GM18498 (cell line): ENCODE measurements at regions not wholly inside any gene's neighbourhood (a gene's known extent, or its start where the extent isn't known, plus 50 kb on each side); places are given as distances from the start of the nearest gene placed in this dataset.

Source experiments
- ATAC-seq: cut with Tn5 transposase; IDR thresholded peaks from one replicate; pipeline ENCODE4 v1.9.1; 2021; ENCODE audit warnings: mild to moderate bottlenecking, moderate library complexity; ENCODE audit not compliant: unreplicated experiment

DNA sequence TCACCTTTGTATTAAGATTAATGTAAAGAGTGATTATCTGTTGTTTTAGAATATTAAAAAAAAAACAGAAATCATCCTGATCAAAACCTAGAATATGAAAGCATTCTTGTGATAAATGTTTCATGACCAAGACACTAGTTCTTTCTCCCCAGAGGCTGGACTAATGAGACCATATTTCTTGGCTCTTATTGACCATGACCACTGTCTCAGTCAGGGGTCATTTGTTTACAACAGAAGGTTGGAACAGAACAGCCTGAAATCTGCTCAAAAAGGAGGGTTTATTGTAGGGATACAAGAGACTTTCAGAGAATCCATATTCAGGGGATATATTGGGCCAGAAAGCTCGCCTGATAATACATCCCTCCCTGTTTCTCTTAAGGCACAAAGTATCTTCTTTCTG is 87.7 kb downstream of the TMEM30B start:
- no peak for ATAC-seq

DNA sequence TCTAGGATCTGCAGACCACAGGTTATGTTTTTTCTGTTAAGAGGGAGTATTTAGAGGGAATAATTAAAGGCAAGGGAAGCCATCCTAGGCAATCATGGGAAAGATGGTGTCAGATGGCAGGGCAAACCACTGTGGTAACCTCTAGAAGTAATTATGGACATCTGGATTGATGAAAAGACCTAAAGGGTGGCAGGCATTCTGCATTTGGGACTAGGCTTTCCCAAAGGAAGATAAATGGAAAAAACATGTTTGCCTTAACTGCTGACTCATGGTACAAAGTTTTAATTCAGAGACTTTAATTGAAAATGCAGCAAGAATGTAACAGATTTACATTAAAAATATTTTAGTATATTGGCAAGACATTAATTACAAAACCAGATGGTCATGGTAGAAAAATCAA is 88.1 kb downstream of the TMEM30B start:
- ATAC-seq = no peak

DNA sequence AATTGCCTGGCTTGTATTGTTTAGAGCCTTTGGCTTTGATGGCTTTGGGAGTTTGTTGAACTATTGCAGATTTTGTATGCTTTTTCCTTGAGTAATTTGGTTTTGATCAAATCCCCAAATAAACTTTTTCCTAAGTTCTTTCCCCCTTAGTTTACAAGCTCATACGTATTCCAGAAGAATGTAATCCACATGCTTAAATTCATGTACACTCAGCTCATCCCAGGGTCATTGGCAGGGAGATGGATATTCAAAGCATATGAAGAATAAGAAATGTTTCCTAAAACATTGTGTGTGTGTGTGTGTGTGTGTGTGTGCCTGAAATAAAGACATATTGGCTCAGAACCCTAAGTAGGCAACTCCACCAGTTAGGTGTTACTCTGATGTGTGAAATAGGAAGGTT is 89.4 kb downstream of the TMEM30B start:
- no peak for ATAC-seq

DNA sequence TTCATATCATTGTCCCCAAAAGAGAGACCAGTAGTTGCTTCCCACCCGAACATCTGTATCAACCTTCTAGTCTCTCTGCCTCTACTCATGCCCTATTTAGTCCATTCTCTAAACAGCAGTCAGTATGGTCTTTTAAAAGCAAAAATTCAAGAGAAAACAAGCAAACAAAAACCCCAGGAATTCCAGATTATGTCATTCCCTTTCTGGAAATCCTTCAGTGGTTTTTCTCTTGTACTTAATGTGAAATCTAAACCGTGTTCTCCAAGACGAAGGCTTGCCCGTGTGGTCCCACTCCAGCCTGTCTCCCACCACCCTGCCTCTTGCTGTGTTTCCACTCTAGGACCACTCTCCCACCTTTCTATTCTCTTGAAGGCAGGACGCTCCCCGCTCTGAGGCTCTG is 90.8 kb downstream of the TMEM30B start:
- ATAC-seq = no peak

DNA sequence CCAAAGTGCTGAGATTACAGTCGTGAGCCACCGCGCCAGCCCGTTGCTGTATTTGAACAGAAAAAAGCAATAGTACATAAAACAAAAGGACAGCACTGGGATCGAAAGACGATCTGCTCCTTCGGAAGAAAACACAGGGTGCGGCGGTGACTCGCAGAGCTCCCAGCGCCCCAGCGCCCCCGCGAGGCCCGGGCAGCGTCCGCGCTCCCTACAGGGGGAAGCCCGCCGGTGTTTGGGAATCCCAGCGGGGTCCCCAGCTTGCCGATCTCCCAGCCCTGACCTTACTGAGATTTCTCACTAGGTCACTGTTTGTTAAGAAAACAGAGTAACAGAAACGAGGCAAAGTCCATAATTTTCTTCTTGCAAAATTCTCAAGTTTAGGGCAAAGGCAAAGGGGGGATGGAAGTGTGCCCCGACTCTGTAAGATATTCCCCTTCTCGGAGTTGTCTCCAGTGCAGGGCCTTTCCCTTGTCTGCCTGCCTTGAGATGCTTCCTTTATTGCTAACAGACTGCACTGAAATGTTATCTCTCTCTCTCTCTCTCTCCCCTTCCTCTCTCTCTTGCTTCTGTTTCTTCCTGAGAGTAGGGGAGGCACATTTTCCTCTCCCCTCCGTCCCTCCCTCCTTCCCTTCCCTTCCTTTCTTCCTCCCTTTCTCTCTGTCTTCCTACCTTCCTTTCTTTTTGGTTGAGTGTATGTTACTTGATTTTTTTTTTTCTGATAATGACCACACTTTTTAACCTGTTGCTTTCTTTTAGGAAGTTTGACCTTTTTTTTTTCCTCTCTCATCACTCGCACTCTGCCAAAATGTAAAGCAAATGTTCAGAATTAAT is 91.9 kb downstream of the TMEM30B start:
- peak; percentile 54 for ATAC-seq

DNA sequence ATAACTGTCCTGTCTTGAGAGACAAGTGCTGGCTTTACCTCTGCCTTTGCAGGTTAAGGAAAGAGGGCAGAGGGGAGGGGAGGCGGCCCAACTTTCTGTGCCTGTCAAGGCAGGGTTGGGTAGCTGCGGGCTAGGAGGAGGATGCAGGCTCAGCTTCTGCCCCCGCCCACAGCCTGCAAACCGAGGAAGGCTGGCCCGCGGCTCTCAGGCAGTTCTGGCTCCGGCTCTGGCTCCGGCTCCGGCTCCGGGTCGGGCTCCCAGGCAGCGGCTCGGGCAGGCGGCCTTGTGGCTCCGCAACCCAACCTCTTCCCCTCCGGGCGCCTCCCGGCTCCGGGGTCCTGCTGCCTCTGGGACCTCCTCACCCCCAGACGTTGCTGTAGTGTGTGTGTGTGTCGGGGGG is 92.9 kb downstream of the TMEM30B start:
- ATAC-seq = no peak

DNA sequence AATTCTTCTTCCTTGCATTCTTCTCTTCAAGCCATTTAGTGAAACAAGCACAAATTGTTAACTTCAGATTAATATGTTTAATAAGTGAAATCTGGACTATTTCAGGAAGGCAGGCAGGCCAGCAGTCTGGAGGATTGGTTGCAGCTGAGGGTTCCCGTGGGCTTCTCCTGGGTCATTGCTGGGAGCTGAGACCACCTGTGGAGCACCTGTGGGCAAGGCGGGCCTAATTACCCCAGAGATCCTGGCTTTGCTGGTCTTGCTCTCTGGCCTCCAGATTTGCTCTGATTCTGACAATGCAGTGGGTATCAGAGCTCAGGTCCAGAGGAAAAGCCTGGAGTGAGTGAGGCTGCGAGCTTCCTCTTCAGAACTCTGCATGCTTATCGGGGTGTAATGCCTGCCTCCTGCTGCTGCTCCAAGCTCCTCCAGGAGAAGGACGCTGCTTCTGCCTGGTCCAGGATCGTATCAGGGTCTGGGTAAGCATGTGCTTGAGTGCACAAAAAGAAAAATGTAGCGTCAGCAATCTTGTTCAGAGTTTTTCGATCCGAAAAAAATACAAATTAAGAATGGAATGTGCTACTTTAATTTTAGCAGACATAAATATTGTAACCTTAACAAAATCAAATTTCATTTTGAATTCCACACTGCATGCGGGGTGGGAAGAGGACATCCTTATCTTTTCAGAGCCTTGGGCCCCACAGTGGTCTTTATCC is 93.8 kb downstream of the TMEM30B start:
- no peak for ATAC-seq

DNA sequence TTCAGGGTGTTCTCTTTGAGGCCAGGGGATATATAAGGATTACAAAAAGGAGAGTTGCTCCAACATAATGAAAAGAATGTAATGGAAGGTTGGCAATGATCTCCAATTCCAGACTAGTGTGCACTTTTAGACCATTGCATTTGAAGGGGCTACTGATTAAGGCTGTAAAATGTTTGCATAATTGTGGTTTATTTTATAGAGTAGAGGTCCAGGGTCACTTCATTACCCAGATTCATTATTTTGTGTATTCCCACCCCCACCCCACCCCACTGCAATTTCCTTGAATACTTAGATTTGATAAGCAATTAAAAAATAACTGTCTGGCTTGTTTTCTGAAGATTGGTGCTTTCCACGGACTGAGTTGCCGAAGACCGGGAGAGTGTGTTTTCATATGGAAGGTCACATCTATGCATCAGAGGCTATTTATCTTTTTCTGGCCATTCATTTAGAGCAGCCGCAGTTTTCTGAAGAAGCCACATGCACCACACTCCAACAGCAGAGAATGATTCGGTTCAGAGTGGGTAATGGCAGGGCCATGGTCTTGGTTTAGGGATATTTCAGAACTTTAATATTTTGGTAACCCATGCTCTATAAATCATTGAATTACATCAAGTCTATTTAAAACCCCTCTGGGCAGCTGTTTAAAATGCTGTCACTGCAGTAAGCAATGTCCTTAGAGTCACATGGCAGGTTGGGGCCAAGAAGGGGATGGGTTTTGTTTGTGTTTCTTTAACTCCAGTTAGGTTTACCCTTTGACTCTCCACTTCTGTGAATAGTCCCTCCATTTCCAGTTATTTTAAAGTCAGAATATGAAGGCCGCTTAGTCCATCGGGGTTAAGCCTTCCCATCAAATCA is 94.6 kb downstream of the TMEM30B start:
- no peak for ATAC-seq

DNA sequence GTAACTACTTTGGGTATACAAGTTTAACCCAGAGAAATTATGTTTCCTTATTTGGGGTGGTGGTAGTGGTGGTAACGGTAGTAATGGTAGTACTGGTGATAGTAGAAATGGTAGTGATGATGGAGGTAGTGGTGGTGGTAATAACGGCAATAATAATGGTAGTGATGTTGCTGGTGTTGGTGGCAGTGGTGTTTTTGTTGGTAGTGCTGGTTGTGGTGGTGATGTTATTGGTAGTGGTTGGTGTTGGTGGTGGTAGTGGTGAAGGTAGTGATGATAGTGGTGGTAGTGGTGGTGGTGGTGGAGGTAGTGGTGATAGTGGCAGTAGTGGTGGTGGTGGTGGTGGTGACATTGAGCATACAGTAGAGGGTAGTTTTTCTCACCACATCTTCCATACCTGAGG is 95.6 kb downstream of the TMEM30B start:
- no peak for ATAC-seq

DNA sequence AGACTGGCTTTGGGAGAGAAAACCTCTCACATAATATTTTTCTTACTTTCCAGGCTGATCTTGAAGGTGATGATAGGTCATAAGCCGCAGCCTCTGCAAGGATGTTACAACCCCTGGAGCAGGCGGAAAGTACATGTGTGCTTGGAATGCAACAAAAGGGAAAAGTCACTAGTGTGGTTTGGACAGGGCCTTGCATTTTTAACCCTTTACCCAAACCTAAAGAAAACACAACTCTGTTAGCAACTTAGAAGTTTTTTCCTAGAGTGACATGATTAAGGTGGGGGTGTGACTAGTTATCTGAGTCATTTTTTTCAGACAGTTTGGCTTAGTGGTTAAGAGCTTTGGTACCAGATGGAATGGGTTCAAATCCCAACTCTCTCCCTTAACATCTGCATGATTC is 97.0 kb downstream of the TMEM30B start:
- no peak for ATAC-seq

DNA sequence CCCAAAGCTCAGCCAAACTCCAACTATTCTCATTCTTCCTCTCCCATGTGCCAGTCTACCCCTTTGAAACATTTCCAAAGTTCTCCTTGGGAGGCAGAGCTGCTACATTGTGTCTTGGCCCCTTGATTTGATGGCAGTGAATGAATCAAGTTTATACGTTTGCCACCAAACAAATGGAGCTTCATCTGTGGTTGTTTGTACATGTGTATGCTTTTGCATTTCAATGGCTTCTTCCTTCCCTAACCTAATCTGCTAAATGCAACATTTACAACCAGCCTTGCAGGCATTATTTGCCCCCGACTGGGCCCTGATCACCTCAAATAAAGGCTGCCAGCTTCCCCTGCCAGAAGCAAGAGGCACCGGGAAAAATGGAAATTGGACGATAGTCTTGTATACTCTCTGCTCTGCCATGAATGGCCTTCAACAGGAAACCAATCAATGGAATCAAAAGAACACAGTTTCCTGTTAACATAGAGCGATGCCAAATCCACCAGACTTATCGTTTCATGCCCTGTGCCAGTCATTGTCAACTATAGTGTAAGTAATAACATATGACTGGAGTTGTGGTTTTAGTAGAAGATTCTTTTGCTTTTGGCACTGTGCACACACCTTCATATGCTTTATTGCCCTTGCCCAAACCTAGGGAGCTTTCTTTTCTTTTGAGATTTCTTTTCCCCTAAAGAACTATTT is 97.8 kb downstream of the TMEM30B start:
- no peak for ATAC-seq

DNA sequence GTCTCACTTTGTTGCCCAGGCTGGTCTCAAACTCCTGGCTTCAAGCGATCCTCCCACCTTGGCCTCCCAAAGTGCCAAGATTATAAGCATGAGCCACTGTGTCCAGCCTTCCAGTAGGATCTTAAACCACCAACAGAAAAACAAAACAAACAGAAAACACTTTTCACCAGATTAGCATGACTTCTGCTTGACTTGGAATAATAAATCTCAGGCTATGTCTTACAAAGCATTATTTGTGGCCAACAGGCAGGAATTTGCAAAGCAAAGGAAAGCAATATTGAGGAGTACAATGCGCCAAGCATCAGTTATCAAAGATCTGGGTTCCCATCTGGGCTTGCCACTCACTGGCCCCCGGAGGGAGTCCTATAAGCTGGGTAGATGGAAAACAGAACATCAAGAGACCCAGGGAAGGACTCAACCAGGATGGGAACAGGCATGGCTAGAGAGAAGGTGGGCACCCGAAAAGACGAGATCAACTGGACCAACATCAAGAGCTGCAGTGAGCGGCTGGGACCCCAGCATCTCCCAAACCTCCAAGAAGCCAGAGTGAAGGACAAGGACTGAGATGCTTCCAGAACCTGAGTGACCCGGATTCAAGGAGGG is 101.2 kb downstream of the TMEM30B start:
- ATAC-seq = no peak

DNA sequence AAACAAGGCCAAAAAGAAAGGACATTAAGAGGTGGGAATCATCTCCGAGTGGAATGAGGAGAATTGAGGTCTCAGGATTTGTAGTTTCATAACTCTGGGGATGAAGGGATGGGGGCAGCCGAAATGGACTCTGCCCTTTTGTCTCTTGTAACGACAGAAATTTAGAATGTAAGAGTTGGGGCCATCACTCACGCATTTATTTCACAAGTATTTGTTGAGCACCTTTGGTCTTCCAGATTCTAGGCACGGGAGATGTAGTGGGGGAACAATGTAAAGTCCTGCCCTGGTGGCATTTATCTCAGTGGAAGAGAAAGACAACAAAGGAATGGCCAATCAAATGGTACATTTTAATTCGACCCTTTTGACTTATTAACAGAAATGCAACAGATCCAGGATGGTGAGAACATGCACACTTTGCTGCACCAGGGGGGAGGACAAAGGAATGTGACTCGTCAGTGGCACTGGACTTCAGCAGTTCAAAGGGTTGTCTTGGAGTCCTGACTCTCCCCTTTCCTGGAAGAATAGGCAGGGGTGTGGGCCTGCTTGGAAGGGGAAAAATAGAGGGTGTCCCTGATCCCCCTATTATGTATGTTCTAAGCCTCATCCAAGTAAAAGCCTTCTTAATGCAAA is 102.0 kb downstream of the TMEM30B start:
- no peak for ATAC-seq

DNA sequence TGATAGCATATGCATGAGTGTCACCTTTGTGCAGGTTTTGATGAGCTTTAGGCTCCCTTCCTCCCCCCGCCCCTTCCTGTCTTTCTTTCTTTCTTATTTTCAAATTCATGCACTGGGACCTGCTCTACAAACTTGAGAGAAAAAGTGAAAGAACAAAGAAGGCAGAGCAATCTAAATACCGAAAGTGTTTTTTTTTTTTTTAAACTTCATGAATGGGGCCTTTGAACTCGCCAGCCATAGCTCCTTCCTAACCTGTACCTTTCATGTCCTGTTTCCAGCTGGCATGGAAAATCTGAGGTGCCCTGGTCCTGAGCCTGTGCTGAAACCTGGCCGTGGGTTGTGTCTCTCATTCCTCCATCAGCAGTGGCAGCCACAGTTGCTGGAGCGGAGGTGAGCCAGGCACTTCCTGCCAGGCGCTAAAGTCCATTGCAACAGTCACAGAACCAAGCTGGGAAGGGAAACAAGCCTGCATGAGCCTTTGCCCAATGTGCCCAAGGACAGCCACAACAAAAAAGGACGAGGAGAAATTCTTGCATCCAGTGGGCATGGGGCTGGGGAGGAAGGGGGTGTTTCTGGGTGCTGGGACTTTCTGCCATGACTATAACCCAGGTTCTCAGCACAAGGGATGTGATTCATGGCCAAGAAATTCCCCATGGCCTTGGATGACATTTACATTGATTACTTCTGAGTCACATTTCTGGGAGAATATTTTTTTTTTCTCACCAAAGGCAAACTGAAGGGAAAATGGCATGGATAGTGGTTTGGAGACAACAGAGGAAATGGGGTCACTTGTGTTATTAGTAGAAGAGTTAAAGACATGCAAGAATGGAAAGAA is 102.7 kb downstream of the TMEM30B start:
- ATAC-seq = no peak

DNA sequence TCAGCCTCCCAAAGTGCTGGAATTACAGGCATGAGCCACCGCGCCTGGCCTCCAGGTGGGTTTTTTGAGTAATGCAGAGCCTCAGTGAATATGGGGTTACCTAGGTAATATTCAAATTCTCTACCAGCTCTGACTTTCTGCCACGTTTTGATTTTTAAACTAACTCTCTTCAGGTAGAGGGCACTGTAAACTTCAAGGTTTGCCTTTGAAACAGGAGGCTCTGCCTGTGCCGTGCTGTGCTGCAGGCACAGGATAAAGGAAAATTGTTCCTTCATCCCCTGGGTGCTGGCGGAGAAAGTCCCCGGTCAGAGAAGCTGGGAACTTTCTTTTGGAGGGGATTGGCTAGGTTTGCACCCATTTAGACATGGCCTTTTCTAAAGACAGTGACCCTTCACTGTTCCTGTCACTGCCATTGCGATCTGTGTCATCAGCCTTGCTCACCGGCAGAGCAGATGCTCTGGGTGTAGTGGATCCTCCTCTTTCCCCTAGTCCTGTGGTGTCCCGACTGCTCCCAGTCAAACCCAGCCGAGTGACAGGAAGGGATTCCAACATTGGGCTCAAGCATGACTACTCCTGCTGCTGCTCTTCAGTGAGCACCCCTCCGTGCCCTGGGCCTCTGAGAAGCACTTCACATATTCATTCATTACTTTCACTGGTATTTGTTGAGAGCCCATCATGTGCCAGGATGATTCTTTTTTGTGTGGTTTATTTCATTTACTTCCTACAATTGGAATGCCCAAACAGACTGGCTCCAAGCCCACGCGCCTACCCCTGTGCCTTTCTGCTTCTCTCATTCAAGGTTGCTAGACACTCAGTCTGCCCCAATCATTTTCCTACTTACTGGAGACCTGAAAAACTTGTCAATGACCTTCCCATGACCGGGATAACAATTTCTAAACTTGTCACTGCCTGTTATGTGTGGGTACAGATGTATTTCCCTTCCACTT is 103.6 kb downstream of the TMEM30B start:
- ATAC-seq = no peak

DNA sequence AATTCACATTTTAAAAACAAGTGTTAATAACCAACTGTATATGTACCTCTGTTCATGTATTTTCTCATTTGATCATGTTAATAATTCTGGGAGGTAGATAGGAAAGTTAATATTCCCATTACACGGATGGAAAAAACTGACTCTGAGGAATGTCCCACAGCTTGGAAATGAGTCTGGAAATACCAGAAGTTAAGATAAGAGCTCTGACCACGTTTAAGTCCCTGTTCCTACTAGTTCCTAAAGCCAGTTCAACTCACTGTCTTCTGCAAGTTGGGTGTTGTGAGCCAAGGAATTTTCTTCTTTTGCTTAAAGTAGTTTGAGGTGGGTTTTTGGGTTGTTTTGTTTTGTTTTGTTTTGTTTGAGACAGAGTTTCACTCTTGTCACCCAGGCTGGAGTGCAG is 104.5 kb downstream of the TMEM30B start:
- ATAC-seq = no peak

DNA sequence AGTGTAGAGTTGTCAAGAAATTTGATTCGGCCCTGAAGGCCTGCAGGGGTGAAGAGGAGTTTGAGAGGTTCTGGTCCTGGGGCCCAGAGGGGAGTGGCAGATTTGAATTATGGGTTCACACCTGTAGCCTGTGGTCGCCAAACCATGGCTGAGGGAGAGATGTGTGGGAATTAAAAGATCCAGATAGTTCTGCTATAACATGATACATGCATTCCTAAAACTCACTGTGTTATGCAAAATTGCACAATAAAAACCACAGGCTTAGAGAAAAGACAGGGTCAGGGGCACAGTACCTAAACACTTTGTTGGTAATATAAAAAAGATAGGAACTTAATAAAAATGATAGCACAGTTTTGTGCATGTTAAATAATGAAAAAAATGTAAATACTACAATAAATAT is 106.2 kb downstream of the TMEM30B start:
- ATAC-seq = no peak

DNA sequence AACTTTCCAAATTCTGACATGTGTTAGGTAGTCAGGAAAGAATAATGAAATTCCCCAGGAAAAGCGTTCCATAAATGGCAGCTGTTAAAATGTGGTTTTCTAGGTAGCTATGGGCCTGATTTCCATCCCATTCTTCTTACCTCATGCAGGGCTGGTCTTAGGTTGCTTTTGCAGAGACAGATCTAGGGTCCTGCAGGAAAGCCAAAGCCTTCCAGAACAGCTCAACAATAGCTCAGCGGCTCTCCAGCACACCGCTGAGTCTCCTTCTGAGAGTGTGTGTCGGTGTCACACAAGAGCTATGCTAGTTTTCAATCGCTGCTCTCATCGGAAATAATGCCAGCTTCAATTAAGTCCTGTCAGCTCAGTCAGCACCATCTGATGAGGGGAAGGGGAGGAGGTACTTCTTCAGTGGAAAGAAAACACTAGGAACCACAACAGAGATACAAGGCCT is 106.7 kb downstream of the TMEM30B start:
- no peak for ATAC-seq
